Mucosa of descending colon (tissue), 3 donors: ENCODE measurements at regions not wholly inside any gene's neighbourhood (a gene's known extent, or its start where the extent isn't known, plus 50 kb on each side); places are given as distances from the start of the nearest gene placed in this dataset.
A peak's percentile ranks its signal among the peaks of the same experiment; 100 is the strongest.
"Not testable (repeated sequence)": the region's sequence is repeated elsewhere in the genome, so short reads cannot be mapped to it uniquely, and the experiment has no call there.

Experiments
- ATAC-seq: fragments of 200-7000 bp; cut with Tn5 transposase; one replicate; pipeline ENCODE4 v1.9.1; 2020; ENCODE audit warnings: mild to moderate bottlenecking, moderate library complexity
- DNase-seq, 3 donors: peaks; one replicate each; pipeline ENCODE4 v3.0.0-alpha.2; 2020
- H3K36me3 ChIP-seq: fragments of 200-600 bp; one replicate; pipeline ENCODE4 v1.8.0; 2021; ENCODE audit warnings: low read depth, mild to moderate bottlenecking
- H3K4me1 ChIP-seq: fragments of 200-600 bp; one replicate; pipeline ENCODE4 v1.8.0; 2021; ENCODE audit warnings: low read depth, mild to moderate bottlenecking
- H3K4me3 ChIP-seq: fragments of 200-600 bp; one replicate; pipeline ENCODE4 v1.8.0; 2021; ENCODE audit warnings: mild to moderate bottlenecking
- H3K9me3 ChIP-seq: fragments of 200-600 bp; one replicate; pipeline ENCODE4 v1.8.0; 2021; ENCODE audit warnings: mild to moderate bottlenecking
- CTCF ChIP-seq: fragments of 200-600 bp; IDR thresholded peaks from one replicate; pipeline ENCODE4 v1.8.0; 2022; ENCODE audit warnings: antibody characterized with exemption, mild to moderate bottlenecking
- intact Hi-C, 2 donors: fragments of 100-400 bp; cut with DNase I in 1 of 2; cut with micrococcal nuclease in 1 of 2; formaldehyde crosslinking; loops; one replicate each; pipeline versions ENCODE4 v1.11.0 to v1.11.1; 2022; cut with DNase I, micrococcal nuclease
- donor health status: DM: no; HTN: no; CAD: no; lungs with moderate emphysema.
- donor health status: DM: no; HTN: no; CAD: no.
- donor health status: DM: no; HTN: yes; CAD: no.

DNA sequence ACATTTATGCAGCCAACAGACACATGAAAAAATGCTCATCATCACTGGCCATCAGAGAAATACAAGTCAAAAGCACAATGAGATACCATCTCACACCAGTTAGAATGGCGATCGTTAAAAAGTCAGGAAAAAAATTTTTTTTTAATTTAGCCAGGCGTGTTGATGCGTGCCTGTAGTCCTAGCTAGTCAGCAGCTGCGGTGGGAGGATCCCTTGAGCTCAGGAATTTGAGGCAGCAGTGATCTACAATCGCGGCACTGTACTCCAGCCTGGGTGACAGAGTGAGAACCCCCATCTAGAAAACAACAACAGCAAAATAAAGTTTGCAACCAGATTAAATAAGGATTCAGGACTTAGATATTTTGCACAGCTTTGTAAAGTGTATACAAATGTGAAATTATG lies 65.7 kb upstream of the ALG13 start:
- no peak for ATAC-seq
- Histone ChIP-seq H3K4me1 (no peaks in the 10 kb centered on the region), H3K9me3 (no peaks in the 10 kb centered on the region), H3K4me3 (no peak overlapping the region), H3K36me3 (no peaks in the 10 kb centered on the region)
- TF ChIP-seq CTCF: no peak
- no peak for DNase-seq
- intact Hi-C loops: no loop called here

- intact Hi-C loops: no loop called here
- Histone ChIP-seq H3K9me3 (no peaks in the 10 kb centered on the region), H3K36me3 (no peaks in the 10 kb centered on the region), H3K4me1 (no peaks in the 10 kb centered on the region), H3K4me3 (no peak overlapping the region)
- no peak for DNase-seq
- no peak for TF ChIP-seq CTCF
- ATAC-seq: no peak
Measured at GRCh38 chrX:111616786-111617185, 64.2 kb upstream of the ALG13 start.

- H3K4me3 ChIP-seq, H3K36me3 ChIP-seq, DNase-seq, H3K4me1 ChIP-seq, H3K9me3 ChIP-seq, ATAC-seq: not testable (repeated sequence)
- intact Hi-C loops: loop anchor here in 1 of 2 donors (5.0 kb wide), 1 partner anchor 37 kb away; no protein-coding TSS in a partner anchor
Measured at GRCh38 chrX:111620084-111620483, 60.9 kb upstream of the ALG13 start.

DNA sequence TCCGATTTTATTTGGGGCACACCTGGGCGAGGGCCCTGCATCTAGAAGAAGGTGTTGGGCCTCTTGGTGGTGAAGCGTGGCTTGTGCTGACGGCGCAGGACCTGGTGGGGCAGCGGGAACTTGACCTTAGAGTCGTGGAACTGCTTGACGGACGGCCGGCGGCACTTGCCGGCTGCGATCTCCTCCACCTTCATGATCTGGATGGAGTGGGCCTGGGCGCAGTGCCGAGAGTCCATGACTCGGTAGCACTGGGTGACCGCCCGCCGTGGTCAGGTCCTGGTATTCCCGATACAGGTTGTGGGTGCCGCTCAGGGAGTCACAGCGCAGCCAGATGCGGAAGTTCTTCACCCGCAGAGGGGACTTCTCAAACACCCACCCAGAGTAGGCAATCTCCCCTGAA lies 56.8 kb upstream of the ALG13 start:
- H3K4me3 ChIP-seq: no peak overlapping the region
- H3K9me3 ChIP-seq: no peaks in the 10 kb centered on the region
- H3K36me3 ChIP-seq: no peaks in the 10 kb centered on the region
- DNase-seq (peak in 1 of 3 donors; percentile 46), ATAC-seq (no peak)
- TF ChIP-seq CTCF: no peak
- intact Hi-C loops: loop anchor here in 1 of 2 donors (5.0 kb wide), 1 partner anchor 33 kb away; no protein-coding TSS in a partner anchor
- no peaks in the 10 kb centered on the region for H3K4me1 ChIP-seq

- H3K4me3 ChIP-seq, DNase-seq, H3K4me1 ChIP-seq, ATAC-seq, H3K36me3 ChIP-seq, intact Hi-C loops, H3K9me3 ChIP-seq: not testable (repeated sequence)
Measured at GRCh38 chrX:111627256-111627655, 53.7 kb upstream of the ALG13 start.
